ENCODE measurements at regions not wholly inside any gene's neighbourhood (a gene's known extent, or its start where the extent isn't known, plus 50 kb on each side); places are given as distances from the start of the nearest gene placed in this dataset.
"Not testable (repeated sequence)": the region's sequence is repeated elsewhere in the genome, so short reads cannot be mapped to it uniquely, and the experiment has no call there.

DNA sequence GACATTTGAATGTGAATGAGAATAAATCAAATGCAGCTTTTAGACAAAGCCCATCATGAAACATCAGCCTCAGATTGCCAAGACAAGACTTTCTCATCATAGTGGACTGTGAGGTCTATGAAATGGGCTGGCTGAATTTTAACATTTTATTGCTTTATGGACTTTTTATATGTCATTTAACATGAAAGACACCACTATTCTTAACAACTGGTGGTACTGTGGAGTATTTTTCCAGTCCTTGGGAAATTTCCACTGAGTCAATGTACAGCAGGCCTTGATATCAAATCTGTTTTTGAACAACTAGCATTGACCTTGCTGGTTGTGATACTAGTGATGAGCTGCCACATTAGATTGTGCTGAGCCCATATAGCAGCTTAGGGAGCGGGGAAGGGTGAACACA lies 326.6 kb upstream of the CITED2 start:
- H3K36me3 Mint-ChIP-seq (ENCODE audit: low read depth) = peaks cover 4% of the 10 kb centered on the region
- peaks cover 7% of the 10 kb centered on the region for H3K9me3 Mint-ChIP-seq
- H3K27me3 Mint-ChIP-seq (ENCODE audit: low read depth) = no peaks in the 10 kb centered on the region
- no peak for TF ChIP-seq CTCF (IDR thresholded peaks at IDR 0.05; ENCODE audit: unreplicated experiment in 3 of 3)
- no peak overlapping the region for H3K27ac Mint-ChIP-seq
- H3K4me3 Mint-ChIP-seq = no peak overlapping the region
- peaks cover 11% of the 10 kb centered on the region for H3K4me1 Mint-ChIP-seq

DNA sequence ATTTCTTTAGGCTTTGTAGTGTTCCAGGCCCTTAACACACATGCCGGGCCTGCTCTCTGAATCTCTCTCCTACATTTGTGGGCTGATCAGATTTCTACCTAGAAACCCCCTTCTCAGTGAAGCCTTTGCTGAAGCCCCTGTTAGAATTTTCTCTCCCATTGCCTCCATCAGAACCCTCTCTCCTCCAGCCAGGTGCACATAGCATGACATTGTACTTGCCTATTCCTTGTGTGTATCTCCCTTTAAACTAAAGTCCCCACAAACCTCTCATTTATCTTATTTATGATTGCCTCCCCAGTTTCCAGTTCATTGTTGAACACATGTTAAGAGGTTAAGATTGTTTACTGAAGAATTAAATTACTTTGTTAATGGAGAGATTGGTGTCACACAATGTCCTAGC lies 325.5 kb upstream of the CITED2 start:
- H3K27ac Mint-ChIP-seq = peak overlapping the region; percentile 8 to 96 (median 85)
- peaks cover 22% of the 10 kb centered on the region for H3K4me1 Mint-ChIP-seq
- peaks cover 4% of the 10 kb centered on the region for H3K9me3 Mint-ChIP-seq
- peaks cover 4% of the 10 kb centered on the region for H3K36me3 Mint-ChIP-seq (ENCODE audit: low read depth)
- no peaks in the 10 kb centered on the region for H3K27me3 Mint-ChIP-seq (ENCODE audit: low read depth)
- H3K4me3 Mint-ChIP-seq = no peak overlapping the region
- no peak for TF ChIP-seq CTCF (IDR thresholded peaks at IDR 0.05; ENCODE audit: unreplicated experiment in 3 of 3)

DNA sequence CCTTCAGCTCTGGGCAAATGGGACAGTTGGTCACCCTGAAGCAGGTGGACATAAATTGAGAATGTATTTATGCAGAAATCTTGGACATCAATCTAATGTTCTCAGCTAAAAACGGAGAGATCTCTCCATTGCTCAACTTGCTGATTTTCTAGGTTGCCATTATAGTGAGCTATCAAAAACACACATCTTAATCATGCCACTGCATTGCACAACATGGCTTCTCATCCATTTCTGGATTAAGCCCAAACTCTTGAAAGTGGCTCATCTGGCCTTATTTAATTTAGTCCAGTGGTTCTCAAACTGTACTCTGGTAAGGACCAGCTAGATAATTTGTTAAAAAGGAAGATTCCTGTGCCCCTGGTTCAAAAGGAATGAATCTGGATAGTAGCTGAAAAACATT lies 324.9 kb upstream of the CITED2 start:
- H3K4me1 Mint-ChIP-seq = peaks cover 22% of the 10 kb centered on the region
- no peak overlapping the region for H3K4me3 Mint-ChIP-seq
- H3K36me3 Mint-ChIP-seq (ENCODE audit: low read depth) = peaks cover 4% of the 10 kb centered on the region
- no peaks in the 10 kb centered on the region for H3K9me3 Mint-ChIP-seq
- no peaks in the 10 kb centered on the region for H3K27me3 Mint-ChIP-seq (ENCODE audit: low read depth)
- TF ChIP-seq CTCF (IDR thresholded peaks at IDR 0.05; ENCODE audit: unreplicated experiment in 3 of 3) = no peak
- H3K27ac Mint-ChIP-seq = peak overlapping the region in 2 of 3 experiments; percentile 85 to 96

GRCh38 chr6:139698526-139699176 lies 324.2 kb upstream of the CITED2 start:
- H3K4me3 Mint-ChIP-seq = peak overlapping the region in 1 of 3 experiments; percentile 26
- no peak for TF ChIP-seq CTCF (IDR thresholded peaks at IDR 0.05; ENCODE audit: unreplicated experiment in 3 of 3)
- peaks cover 4% of the 10 kb centered on the region for H3K36me3 Mint-ChIP-seq (ENCODE audit: low read depth)
- no peaks in the 10 kb centered on the region for H3K27me3 Mint-ChIP-seq (ENCODE audit: low read depth)
- H3K4me1 Mint-ChIP-seq = peaks cover 22% of the 10 kb centered on the region
- no peaks in the 10 kb centered on the region for H3K9me3 Mint-ChIP-seq
- peak overlapping the region; percentile 85 to 97 (median 96) for H3K27ac Mint-ChIP-seq

DNA sequence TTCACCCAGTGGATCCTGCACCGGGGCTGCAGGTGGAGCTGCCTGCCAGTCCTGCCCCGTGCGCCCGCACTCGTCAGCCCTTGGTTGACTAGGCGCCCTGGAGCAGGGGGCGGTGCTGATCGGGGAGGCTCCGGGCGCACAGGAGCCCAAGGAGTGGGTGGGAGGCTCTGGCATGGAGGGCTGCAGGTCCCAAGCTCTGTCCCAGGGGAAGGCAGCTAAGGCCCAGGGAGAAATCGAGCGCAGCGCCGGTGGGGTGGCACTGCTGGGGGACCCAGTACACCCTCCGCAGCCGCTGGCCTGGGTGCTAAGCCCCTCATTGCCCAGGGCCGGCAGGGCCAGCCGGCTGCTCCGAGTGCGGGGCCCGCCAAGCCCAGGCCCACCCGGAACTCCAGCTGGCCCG lies 323.4 kb upstream of the CITED2 start:
- H3K4me3 Mint-ChIP-seq; H3K36me3 Mint-ChIP-seq (ENCODE audit: low read depth); H3K9me3 Mint-ChIP-seq; H3K27me3 Mint-ChIP-seq (ENCODE audit: low read depth): not testable (repeated sequence)
- Mint-ChIP-seq H3K4me1 (peaks cover 22% of the 10 kb centered on the region), H3K27ac (peak overlapping the region in 1 of 3 experiments; percentile 37)

GRCh38 chr6:139696991-139697390 lies 322.5 kb upstream of the CITED2 start:
- H3K4me1 Mint-ChIP-seq = peaks cover 22% of the 10 kb centered on the region
- H3K9me3 Mint-ChIP-seq; H3K4me3 Mint-ChIP-seq; H3K27me3 Mint-ChIP-seq (ENCODE audit: low read depth); H3K36me3 Mint-ChIP-seq (ENCODE audit: low read depth): not testable (repeated sequence)
- peak overlapping the region in 1 of 3 experiments; percentile 37 for H3K27ac Mint-ChIP-seq

GRCh38 chr6:139695361-139695760 lies 320.9 kb upstream of the CITED2 start:
- H3K27ac Mint-ChIP-seq = peak overlapping the region in 2 of 3 experiments; percentile 32 to 61
- no peak for TF ChIP-seq CTCF (IDR thresholded peaks at IDR 0.05; ENCODE audit: unreplicated experiment in 3 of 3)
- H3K9me3 Mint-ChIP-seq = no peaks in the 10 kb centered on the region
- H3K4me3 Mint-ChIP-seq = no peak overlapping the region
- peaks cover 4% of the 10 kb centered on the region for H3K36me3 Mint-ChIP-seq (ENCODE audit: low read depth)
- no peaks in the 10 kb centered on the region for H3K27me3 Mint-ChIP-seq (ENCODE audit: low read depth)
- H3K4me1 Mint-ChIP-seq = peaks cover 22% of the 10 kb centered on the region

All from nephron (organoid).